ENCODE measurements at regions not wholly inside any gene's neighbourhood (a gene's known extent, or its start where the extent isn't known, plus 50 kb on each side); places are given as distances from the start of the nearest gene placed in this dataset.

- Histone ChIP-seq H3K27ac (ENCODE audit: extremely low read depth, low read depth, low read length) (no peak overlapping the region), H3K4me1 (ENCODE audit: control insufficient read depth, insufficient read depth, low read length) (no peaks in the 10 kb centered on the region), H3K4me3 (ENCODE audit: low read depth, low read length) (no peak overlapping the region), H3K9me3 (ENCODE audit: control insufficient read depth, insufficient read depth, low read depth, low read length) (no peaks in the 10 kb centered on the region), H3K36me3 (ENCODE audit: control insufficient read depth in 2 of 2, insufficient read depth in 1 of 2, low read length in 2 of 2) (no peaks in the 10 kb centered on the region)
- ChIA-PET CTCF (no interaction called here), POLR2A (no interaction called here)
- TF ChIP-seq ZNF335 (tag by site-specific recombination; conservative IDR thresholded peaks at IDR 0.05) (no peak), ZNF433 (tag by site-specific recombination; IDR thresholded peaks at IDR 0.05; ENCODE audit: low read depth) (no peak), SALL2 (tag by site-specific recombination; IDR thresholded peaks at IDR 0.05; ENCODE audit: borderline replicate concordance) (no peak), ZNF155 (tag by site-specific recombination; IDR thresholded peaks at IDR 0.05) (no peak), ZNF600 (tag by site-specific recombination; IDR thresholded peaks at IDR 0.05) (no peak)
- TF ChIP-seq, protein P1, sequence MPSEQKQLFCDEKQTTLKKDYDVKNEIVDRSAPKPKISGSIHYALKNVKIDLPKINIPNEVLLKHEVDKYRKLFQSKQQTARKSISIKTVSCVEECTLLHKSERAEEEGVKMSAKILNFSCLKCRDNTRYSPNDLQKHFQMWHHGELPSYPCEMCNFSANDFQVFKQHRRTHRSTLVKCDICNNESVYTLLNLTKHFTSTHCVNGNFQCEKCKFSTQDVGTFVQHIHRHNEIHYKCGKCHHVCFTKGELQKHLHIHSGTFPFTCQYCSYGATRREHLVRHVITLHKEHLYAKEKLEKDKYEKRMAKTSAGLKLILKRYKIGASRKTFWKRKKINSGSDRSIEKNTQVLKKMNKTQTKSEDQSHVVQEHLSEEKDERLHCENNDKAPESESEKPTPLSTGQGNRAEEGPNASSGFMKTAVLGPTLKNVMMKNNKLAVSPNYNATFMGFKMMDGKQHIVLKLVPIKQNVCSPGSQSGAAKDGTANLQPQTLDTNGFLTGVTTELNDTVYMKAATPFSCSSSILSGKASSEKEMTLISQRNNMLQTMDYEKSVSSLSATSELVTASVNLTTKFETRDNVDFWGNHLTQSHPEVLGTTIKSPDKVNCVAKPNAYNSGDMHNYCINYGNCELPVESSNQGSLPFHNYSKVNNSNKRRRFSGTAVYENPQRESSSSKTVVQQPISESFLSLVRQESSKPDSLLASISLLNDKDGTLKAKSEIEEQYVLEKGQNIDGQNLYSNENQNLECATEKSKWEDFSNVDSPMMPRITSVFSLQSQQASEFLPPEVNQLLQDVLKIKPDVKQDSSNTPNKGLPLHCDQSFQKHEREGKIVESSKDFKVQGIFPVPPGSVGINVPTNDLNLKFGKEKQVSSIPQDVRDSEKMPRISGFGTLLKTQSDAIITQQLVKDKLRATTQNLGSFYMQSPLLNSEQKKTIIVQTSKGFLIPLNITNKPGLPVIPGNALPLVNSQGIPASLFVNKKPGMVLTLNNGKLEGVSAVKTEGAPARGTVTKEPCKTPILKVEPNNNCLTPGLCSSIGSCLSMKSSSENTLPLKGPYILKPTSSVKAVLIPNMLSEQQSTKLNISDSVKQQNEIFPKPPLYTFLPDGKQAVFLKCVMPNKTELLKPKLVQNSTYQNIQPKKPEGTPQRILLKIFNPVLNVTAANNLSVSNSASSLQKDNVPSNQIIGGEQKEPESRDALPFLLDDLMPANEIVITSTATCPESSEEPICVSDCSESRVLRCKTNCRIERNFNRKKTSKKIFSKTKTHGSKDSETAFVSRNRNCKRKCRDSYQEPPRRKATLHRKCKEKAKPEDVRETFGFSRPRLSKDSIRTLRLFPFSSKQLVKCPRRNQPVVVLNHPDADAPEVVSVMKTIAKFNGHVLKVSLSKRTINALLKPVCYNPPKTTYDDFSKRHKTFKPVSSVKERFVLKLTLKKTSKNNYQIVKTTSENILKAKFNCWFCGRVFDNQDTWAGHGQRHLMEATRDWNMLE (tag by site-specific recombination; conservative IDR thresholded peaks at IDR 0.05; ENCODE audit: low read depth), result no peak
- TF ChIP-seq, protein P2, sequence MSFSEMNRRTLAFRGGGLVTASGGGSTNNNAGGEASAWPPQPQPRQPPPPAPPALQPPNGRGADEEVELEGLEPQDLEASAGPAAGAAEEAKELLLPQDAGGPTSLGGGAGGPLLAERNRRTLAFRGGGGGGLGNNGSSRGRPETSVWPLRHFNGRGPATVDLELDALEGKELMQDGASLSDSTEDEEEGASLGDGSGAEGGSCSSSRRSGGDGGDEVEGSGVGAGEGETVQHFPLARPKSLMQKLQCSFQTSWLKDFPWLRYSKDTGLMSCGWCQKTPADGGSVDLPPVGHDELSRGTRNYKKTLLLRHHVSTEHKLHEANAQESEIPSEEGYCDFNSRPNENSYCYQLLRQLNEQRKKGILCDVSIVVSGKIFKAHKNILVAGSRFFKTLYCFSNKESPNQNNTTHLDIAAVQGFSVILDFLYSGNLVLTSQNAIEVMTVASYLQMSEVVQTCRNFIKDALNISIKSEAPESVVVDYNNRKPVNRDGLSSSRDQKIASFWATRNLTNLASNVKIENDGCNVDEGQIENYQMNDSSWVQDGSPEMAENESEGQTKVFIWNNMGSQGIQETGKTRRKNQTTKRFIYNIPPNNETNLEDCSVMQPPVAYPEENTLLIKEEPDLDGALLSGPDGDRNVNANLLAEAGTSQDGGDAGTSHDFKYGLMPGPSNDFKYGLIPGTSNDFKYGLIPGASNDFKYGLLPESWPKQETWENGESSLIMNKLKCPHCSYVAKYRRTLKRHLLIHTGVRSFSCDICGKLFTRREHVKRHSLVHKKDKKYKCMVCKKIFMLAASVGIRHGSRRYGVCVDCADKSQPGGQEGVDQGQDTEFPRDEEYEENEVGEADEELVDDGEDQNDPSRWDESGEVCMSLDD (tag by site-specific recombination; IDR thresholded peaks at IDR 0.05), result no peak
These were observed 278.6 kb upstream of the C9orf72 start for GRCh38 chr9:27851858-27852257.

- H3K36me3 ChIP-seq (ENCODE audit: control insufficient read depth in 2 of 2, insufficient read depth in 1 of 2, low read length in 2 of 2), result no peaks in the 10 kb centered on the region
- no peaks in the 10 kb centered on the region for H3K4me1 ChIP-seq (ENCODE audit: control insufficient read depth, insufficient read depth, low read length)
- CTCF ChIA-PET, result no interaction called here
- H3K4me3 ChIP-seq (ENCODE audit: low read depth, low read length), result no peak overlapping the region
- H3K9me3 ChIP-seq (ENCODE audit: control insufficient read depth, insufficient read depth, low read depth, low read length), result no peaks in the 10 kb centered on the region
- no peak overlapping the region for H3K27ac ChIP-seq (ENCODE audit: extremely low read depth, low read depth, low read length)
- POLR2A ChIA-PET, result no interaction called here
- no peak for TF ChIP-seq ZNF514 (tag by site-specific recombination; IDR thresholded peaks at IDR 0.05)
- no peak for TF ChIP-seq ZNF266 (tag by site-specific recombination; IDR thresholded peaks at IDR 0.05; ENCODE audit: low read depth)
- TF ChIP-seq ZNF184 (tag by site-specific recombination; IDR thresholded peaks at IDR 0.05), result no peak
- TF ChIP-seq ZNF449 (tag by site-specific recombination; IDR thresholded peaks at IDR 0.05), result no peak
- no peak for TF ChIP-seq ZFP41 (tag by site-specific recombination; IDR thresholded peaks at IDR 0.05; ENCODE audit: borderline replicate concordance)
- TF ChIP-seq ZNF324 (tag by site-specific recombination; IDR thresholded peaks at IDR 0.05), result no peak
- no peak for TF ChIP-seq ZNF138 (tag by site-specific recombination; IDR thresholded peaks at IDR 0.05; ENCODE audit: borderline replicate concordance)
- no peak for TF ChIP-seq ZBTB8A (tag by site-specific recombination; IDR thresholded peaks at IDR 0.05)
- no peak for TF ChIP-seq ZNF571 (tag by site-specific recombination; IDR thresholded peaks at IDR 0.05)
- TF ChIP-seq ZFP3 (tag by site-specific recombination; IDR thresholded peaks at IDR 0.05; ENCODE audit: low read depth), result no peak
These were observed 280.2 kb upstream of the C9orf72 start for GRCh38 chr9:27853529-27853928.

Data from HEK293 (cell line).